RPMI7951 (cell line): ENCODE measurements at regions not wholly inside any gene's neighbourhood (a gene's known extent, or its start where the extent isn't known, plus 50 kb on each side); places are given as distances from the start of the nearest gene placed in this dataset.
"Not testable (repeated sequence)": the region's sequence is repeated elsewhere in the genome, so short reads cannot be mapped to it uniquely, and the experiment has no call there.

Experiments
- DNase-seq: peaks from one replicate; pipeline ENCODE4 v3.0.0-alpha.2; 2012; ENCODE audit warnings: low read depth

GRCh38 chr3:180743813-180744590 lies 64.7 kb upstream of the CCDC39 start:
- DNase-seq: no peak

- DNase-seq: no peak
These were observed 68.6 kb upstream of the CCDC39 start for GRCh38 chr3:180747805-180748361.

- no peak for DNase-seq
These were observed 70.0 kb upstream of the CCDC39 start for GRCh38 chr3:180749322-180749721.

DNA sequence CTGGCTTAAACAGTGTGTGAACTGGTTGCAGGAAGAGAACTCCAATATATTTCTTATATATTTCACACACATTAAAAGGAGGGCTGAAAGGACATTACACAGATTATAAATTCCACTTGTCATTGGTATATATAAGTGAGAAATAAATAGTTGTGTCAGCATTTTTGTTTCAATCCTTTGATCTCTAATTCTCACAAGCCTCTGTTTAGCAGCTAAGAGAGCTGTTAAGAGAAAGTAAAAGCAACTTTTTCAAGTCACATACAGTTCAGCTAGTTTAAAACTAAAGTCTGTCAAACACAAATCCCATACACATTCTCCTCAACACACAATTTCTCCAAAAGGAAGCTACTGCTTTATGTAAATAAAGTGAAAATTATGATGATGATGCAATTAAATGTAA lies 70.5 kb upstream of the CCDC39 start:
- no peak for DNase-seq

- DNase-seq: no peak
These were observed 76.3 kb upstream of the CCDC39 start for GRCh38 chr3:180755556-180755955.

GRCh38 chr3:180762866-180763265 lies 83.6 kb upstream of the CCDC39 start:
- no peak for DNase-seq

- no peak for DNase-seq
These were observed 85.2 kb upstream of the CCDC39 start for GRCh38 chr3:180764481-180764880.

GRCh38 chr3:180770639-180771038 lies 91.3 kb upstream of the CCDC39 start:
- DNase-seq: no peak

DNA sequence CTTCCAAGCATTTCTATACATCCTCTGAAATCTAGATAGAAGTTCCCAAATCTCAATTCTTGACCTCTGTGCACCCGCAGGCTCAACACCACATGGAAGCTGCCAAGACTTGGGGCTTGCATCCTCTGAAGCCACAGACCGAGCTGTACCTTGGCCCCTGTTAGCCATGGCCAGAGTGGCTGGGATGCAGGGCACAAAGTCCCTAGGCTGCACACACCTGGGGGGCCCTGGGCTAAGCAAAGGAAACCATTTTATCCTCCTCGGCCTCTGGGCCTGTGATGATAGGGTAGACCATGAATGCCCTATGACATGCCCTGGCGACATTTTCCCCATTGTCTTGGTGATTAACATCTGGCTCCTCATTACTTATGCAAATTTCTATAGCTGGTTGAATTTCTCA lies 97.1 kb upstream of the CCDC39 start:
- no peak for DNase-seq

GRCh38 chr3:180782195-180782984 lies 103.1 kb upstream of the CCDC39 start:
- no peak for DNase-seq

DNA sequence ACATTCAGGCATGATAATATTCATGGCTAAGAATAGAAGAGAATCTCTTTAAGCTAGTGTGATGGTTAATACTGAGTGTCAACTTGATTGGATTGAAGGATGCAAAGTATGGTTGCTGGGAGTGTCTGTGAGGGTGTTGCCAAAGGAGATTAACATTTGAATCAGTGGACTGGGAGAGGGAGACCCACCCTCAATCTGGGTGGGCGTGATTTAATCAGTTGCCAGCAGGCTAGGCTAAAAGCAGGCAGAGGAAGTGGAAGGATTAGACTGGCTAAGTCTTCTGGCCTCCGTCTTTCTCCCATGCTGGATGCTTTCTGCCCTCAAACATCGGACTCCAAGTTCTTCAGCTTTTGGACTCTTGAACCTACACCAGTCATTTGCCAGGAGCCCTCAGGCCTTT lies 106.9 kb upstream of the CCDC39 start:
- not testable (repeated sequence) for DNase-seq

- DNase-seq: no peak
These were observed 110.5 kb upstream of the CCDC39 start for GRCh38 chr3:180789774-180790173.

GRCh38 chr3:180798197-180798596 lies 114.3 kb upstream of the FXR1 start:
- DNase-seq: peak; percentile 3

GRCh38 chr3:180802837-180803236 lies 109.6 kb upstream of the FXR1 start:
- peak; percentile 34 for DNase-seq

- peak; percentile 56 for DNase-seq
These were observed 107.6 kb upstream of the FXR1 start for GRCh38 chr3:180804916-180805315.

DNA sequence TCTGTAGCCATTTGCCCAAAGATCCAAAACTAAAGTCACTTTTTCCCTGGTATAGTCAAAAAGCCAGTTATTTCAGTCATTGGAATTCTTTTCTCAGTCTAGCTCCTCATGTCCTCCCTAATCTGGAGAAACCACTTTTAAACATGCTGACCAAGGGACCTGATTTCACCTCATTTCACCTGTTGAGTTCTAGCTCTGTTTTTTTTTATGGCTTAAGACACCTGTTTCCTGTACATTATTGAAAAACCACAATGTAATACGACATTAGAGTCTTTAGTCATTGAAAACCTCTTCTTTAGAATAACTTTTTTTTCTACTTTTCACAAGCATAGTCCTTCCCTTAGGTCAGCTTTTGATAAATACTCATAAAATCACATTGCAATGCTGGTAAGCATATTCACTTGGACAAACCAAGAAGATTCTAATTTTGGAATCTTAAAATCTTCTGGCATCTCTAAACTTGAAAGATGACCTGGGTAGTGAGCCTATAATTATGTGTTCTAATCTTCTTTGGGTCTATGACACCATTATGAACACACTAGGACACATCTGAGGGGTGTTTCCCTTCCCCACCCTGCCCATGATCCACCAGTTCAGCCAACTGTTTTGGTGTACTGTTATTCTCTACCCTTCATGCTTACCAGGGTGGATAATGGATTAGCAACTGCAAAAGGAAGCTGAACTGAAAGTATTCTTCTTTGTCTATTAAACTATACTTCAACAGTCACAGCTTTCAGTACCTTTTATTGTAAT lies 103.5 kb upstream of the FXR1 start:
- no peak for DNase-seq

DNA sequence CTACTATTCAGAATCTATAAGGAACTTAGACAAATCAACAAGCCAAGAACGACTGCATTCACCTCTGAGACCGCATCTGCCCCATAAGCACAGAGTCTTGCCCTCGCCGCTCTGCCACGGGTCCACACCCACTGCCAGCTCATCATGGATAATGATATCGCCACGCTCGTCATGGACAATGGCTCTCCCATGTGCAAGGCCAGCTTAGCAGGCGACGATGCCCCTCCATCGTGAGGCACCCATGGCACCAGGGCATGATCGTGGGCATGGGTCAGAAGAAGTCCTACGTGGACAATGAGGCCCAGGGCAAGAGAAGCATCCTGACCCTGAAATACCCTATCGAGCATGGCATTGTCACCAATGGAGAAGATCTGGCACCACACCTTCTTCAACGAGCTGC lies 92.1 kb upstream of the FXR1 start:
- no peak for DNase-seq

- DNase-seq: no peak
These were observed 86.5 kb upstream of the FXR1 start for GRCh38 chr3:180825964-180826363.

DNA sequence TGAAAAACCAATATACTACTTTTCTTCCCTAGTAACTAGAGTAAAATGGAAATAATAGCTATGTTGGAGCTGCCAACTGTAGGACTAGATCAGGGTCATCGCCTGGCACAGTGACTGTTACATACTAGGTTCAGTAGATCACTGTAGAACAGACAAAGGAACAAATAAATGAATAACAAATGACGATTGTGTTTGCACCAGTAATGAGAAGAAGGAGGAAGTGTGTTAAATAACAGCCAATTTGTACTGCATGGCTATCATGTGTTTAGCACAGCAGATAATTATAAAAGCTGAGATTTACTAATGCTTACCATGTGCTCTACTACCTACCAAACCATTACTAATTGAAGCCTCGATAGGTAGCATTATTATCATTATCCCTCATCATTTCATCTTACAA lies 85.3 kb upstream of the FXR1 start:
- no peak for DNase-seq

GRCh38 chr3:180828001-180828720 lies 84.3 kb upstream of the FXR1 start:
- DNase-seq: no peak

DNA sequence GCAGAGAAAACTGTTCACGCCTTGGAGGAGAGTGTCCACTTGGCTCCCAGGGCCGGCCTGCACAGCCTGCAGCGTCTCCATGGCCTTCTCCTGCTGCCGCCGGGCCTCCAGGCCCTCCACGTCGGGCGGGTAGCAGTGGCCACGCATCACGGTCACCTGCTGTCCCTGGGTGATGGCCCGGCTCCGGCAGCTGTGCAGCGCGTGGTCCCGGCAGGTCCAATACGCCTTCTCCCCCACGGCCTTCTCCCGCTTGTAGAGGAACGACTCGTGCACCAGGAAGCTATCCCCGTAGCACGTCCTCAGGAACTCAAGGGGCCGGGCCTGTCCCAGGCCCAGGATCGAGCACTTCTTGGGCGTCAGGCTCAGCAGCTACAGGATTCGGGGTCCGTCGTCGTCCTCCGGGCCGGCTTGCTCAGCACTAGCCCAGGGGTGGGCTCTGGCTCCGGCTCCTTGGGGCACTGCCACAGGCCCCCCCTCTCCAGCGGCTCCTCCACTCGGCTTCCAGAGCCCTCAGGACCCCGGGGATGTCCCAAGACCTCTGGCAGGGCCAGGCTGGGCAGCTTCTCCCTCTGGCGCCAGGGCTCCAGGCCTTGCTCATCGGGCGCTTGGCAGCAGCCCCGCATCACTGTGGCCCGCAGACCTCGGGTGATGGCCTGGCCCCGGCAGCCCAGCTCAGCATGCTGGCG lies 83.6 kb upstream of the FXR1 start:
- no peak for DNase-seq
